Erythroblast (primary cell): ENCODE measurements at regions not wholly inside any gene's neighbourhood (a gene's known extent, or its start where the extent isn't known, plus 50 kb on each side); places are given as distances from the start of the nearest gene placed in this dataset.

Experiments
- GATA1 ChIP-seq: IDR thresholded peaks from 2 replicates; pipeline ENCODE4 v1.6.1; 2011; ENCODE audit warnings: low read depth, mild to moderate bottlenecking, control low read depth, low read length, moderate library complexity
- POLR2A ChIP-seq: IDR thresholded peaks from 2 replicates; pipeline ENCODE4 v1.6.1; 2011; ENCODE audit warnings: mild to moderate bottlenecking, low read length

GRCh38 chr2:176763130-176763529, 449.5 kb upstream of the HNRNPA3 start:
- no peak for TF ChIP-seq POLR2A
- TF ChIP-seq GATA1: no peak
